Calu3 (cell line): ENCODE measurements at regions not wholly inside any gene's neighbourhood (a gene's known extent, or its start where the extent isn't known, plus 50 kb on each side); places are given as distances from the start of the nearest gene placed in this dataset.

ENCODE experiments used
- BruUV-seq: library from RNA; stranded (reverse); fragments of 400-500 nt; replicated peaks from 2 replicates; lab custom pipeline; 2021; lab: Mats Ljungman, UMichigan
- CTCF ChIA-PET: fragments of 300-600 bp; sonication (Branson Sonifier 250); formaldehyde crosslinking; loops from one replicate; lab custom pipeline; 2022; ENCODE audit warnings: antibody characterized with exemption; lab: Charles Lee
- DNase-seq: peaks from one replicate; pipeline ENCODE4 v3.0.0; 2022
- H3K27ac Mint-ChIP-seq: one replicate; pipeline ENCODE4 v1.8.0; 2022; ENCODE audit warnings: mixed read lengths; ENCODE audit not compliant: unreplicated experiment
- H3K27me3 Mint-ChIP-seq: one replicate; pipeline ENCODE4 v1.8.0; 2022; ENCODE audit warnings: mixed read lengths; ENCODE audit not compliant: unreplicated experiment
- H3K36me3 Mint-ChIP-seq: one replicate; pipeline ENCODE4 v1.8.0; 2022; ENCODE audit warnings: mild to moderate bottlenecking, moderate library complexity, mixed read lengths; ENCODE audit not compliant: insufficient read depth, unreplicated experiment
- H3K4me1 Mint-ChIP-seq: one replicate; pipeline ENCODE4 v1.8.0; 2022; ENCODE audit warnings: mild to moderate bottlenecking, low read depth, mixed read lengths; ENCODE audit not compliant: unreplicated experiment
- H3K4me3 Mint-ChIP-seq: one replicate; pipeline ENCODE4 v1.8.0; 2022; ENCODE audit warnings: mild to moderate bottlenecking, low read depth, moderate library complexity, mixed read lengths; ENCODE audit not compliant: unreplicated experiment
- H3K9me3 Mint-ChIP-seq: one replicate; pipeline ENCODE4 v1.8.0; 2022; ENCODE audit warnings: low read depth, mixed read lengths; ENCODE audit not compliant: unreplicated experiment
- CTCF ChIP-seq: fragments of 200-600 bp; IDR thresholded peaks from one replicate; pipeline ENCODE4 v1.8.0; 2022; ENCODE audit warnings: antibody characterized with exemption; ENCODE audit not compliant: unreplicated experiment
- intact Hi-C: fragments of 100-400 bp; cut with micrococcal nuclease; formaldehyde crosslinking; loops from one replicate; pipeline ENCODE4 v1.10.0; 2022; ENCODE audit not compliant: unreplicated experiment

- DNase-seq: peak; percentile 63
- BruUV-seq: no TSS peak
- no peak overlapping the region for H3K27ac Mint-ChIP-seq
- intact Hi-C loops: loop anchor here (2.0 to 5.0 kb wide), 3 partner anchors 75 to 197 kb away; no protein-coding TSS in a partner anchor
- H3K9me3 Mint-ChIP-seq: no peaks in the 10 kb centered on the region
- H3K36me3 Mint-ChIP-seq: no peaks in the 10 kb centered on the region
- no peaks in the 10 kb centered on the region for H3K4me1 Mint-ChIP-seq
- CTCF ChIA-PET: no interaction called here
- peak; percentile 64 for TF ChIP-seq CTCF
- no peak overlapping the region for H3K4me3 Mint-ChIP-seq
- no peaks in the 10 kb centered on the region for H3K27me3 Mint-ChIP-seq
Measured at GRCh38 chr5:110865400-110866094, 126.7 kb downstream of the SLC25A46 start.

GRCh38 chr5:110869927-110870326 is 131.1 kb downstream of the SLC25A46 start:
- Mint-ChIP-seq H3K4me3 (no peak overlapping the region), H3K9me3 (no peaks in the 10 kb centered on the region), H3K27ac (no peak overlapping the region), H3K4me1 (no peaks in the 10 kb centered on the region), H3K36me3 (no peaks in the 10 kb centered on the region), H3K27me3 (no peaks in the 10 kb centered on the region)
- CTCF ChIA-PET: no interaction called here
- DNase-seq: no peak
- intact Hi-C loops: loop anchor here (5.0 kb wide), 1 partner anchor 113 kb away; no protein-coding TSS in a partner anchor
- no TSS peak for BruUV-seq
- TF ChIP-seq CTCF: no peak

- CTCF ChIA-PET: no interaction called here
- BruUV-seq: no TSS peak
Measured at GRCh38 chr5:110872200-110872599, 133.4 kb downstream of the SLC25A46 start.

GRCh38 chr5:110872963-110873362 is 134.2 kb downstream of the SLC25A46 start:
- Mint-ChIP-seq H3K9me3 (no peaks in the 10 kb centered on the region), H3K4me3 (no peak overlapping the region), H3K27me3 (no peaks in the 10 kb centered on the region), H3K27ac (no peak overlapping the region), H3K36me3 (no peaks in the 10 kb centered on the region), H3K4me1 (no peaks in the 10 kb centered on the region)
- TF ChIP-seq CTCF: no peak
- CTCF ChIA-PET: no interaction called here
- BruUV-seq: no TSS peak
- intact Hi-C loops: no loop called here
- no peak for DNase-seq

More at GRCh38 chr5:110872200-110872599, 133.4 kb downstream of the SLC25A46 start:
- Mint-ChIP-seq H3K27me3 (no peaks in the 10 kb centered on the region), H3K4me1 (no peaks in the 10 kb centered on the region), H3K4me3 (no peak overlapping the region), H3K27ac (no peak overlapping the region), H3K36me3 (no peaks in the 10 kb centered on the region), H3K9me3 (no peaks in the 10 kb centered on the region)
- intact Hi-C loops: no loop called here
- TF ChIP-seq CTCF: no peak
- no peak for DNase-seq
